Kidney (tissue), 13 donors: ENCODE measurements at regions not wholly inside any gene's neighbourhood (a gene's known extent, or its start where the extent isn't known, plus 50 kb on each side); places are given as distances from the start of the nearest gene placed in this dataset.

Source experiments
- DNase-seq, 5 donors: peaks; one replicate each; pipeline ENCODE4 v3.0.0-alpha.2; 2013 to 2020
- FAIRE-seq: peaks from 2 replicates; lab custom pipeline; 2012; peaks lifted over from hg19 to GRCh38; lab: Jason Lieb, UNC
- H3K27ac ChIP-seq, 2 donors: one replicate each; pipeline ENCODE4 v1.7.0; 2013; ENCODE audit warnings: low read depth in 2 of 2, low read length in 2 of 2, inconsistent platforms in 1 of 2
- H3K27me3 ChIP-seq: one replicate; pipeline ENCODE4 v1.7.1; 2013; ENCODE audit warnings: low read length, inconsistent platforms; ENCODE audit not compliant: control insufficient read depth, insufficient read depth
- H3K36me3 ChIP-seq, 3 donors: one replicate each; pipeline versions ENCODE4 v1.7.0 to v1.7.1; 2013; ENCODE audit warnings: low read length in 3 of 3, control low read depth in 1 of 3, inconsistent platforms in 1 of 3; ENCODE audit not compliant: insufficient read depth in 3 of 3, control insufficient read depth in 2 of 3
- H3K4me1 ChIP-seq, 3 donors: one replicate each; pipeline versions ENCODE4 v1.7.0 to v1.7.1; 2013; ENCODE audit warnings: low read length in 3 of 3, inconsistent platforms in 1 of 3, low read depth in 1 of 3; ENCODE audit not compliant: control insufficient read depth in 2 of 3, insufficient read depth in 2 of 3
- H3K4me3 ChIP-seq, 3 donors: one replicate each; pipeline versions ENCODE4 v1.7.0 to v1.8.1; 2013; ENCODE audit warnings: low read length in 3 of 3, control low read depth in 1 of 3, inconsistent platforms in 1 of 3
- H3K9ac ChIP-seq, 3 donors: one replicate each; pipeline versions ENCODE4 v1.7.0 to v1.7.1; 2013; ENCODE audit warnings: low read length in 3 of 3, control low read depth in 1 of 3, inconsistent platforms in 1 of 3
- H3K9me3 ChIP-seq, 3 donors: one replicate each; pipeline versions ENCODE4 v1.7.0 to v1.7.1; 2013; ENCODE audit warnings: low read length in 3 of 3, control low read depth in 1 of 3, inconsistent platforms in 1 of 3; ENCODE audit not compliant: control insufficient read depth in 2 of 3, insufficient read depth in 1 of 3
- intact Hi-C: fragments of 100-400 bp; cut with DNase I; formaldehyde crosslinking; loops from one replicate; pipeline ENCODE4 v1.11.1; 2022
- TF ChIP-seq, protein P1 (sequence below): IDR thresholded peaks from 3 replicates; pipeline ENCODE4 v1.5.1; 2012; ENCODE audit warnings: mild to moderate bottlenecking, moderate library complexity, borderline replicate concordance; ENCODE audit not compliant: insufficient read depth; ENCODE audit errors: extremely low read depth
- donor health status: control.
- donor health status: control.
- donor health status: control.
- donor health status: control.
- donor health status: control.
- donor health status: DM: yes; HTN: yes; CAD: no.
- donor health status: Normal renal cell carcinoma (clear cell type).

DNA sequence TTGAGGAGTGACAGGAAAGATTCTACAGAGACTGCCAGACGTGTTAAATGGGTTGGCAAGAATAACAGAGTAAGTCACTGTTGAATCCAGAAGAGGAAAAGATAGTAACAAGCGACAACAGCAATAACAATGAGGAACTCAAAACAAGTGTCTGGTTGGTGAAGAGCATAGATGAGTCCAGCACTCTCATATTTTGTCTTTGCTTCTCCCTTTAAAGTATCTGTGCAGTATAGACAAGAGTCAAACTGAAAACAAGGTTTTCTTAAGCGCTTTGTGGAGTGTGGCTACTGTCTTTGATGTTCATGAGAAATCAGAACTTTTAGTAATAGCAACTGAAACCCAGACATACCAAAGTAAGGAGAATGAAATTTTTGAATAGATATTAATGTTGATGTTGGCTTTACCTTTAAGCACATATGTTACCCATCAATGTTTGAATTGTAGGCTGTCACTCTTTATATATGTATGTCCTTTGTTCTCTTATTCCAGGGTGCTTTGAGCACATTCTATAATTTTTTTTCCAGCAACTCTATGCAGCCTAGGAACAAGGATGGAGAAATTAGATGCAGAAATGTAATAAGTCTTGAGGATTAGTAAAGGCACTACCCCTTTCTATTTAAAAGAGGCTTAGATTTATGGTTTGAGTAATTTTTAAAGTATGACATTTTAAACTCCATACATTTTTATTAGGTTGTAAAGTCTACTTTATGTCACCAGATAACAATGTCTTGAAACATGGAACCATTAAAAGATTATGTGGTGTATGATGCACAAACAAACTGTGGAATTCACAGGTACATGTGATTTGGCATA, 185.5 kb downstream of the NFKBIZ start:
- Histone ChIP-seq H3K27me3 (no peaks in the 10 kb centered on the region), H3K36me3 (no peaks in the 10 kb centered on the region), H3K27ac (no peak overlapping the region), H3K9me3 (no peaks in the 10 kb centered on the region), H3K4me1 (no peaks in the 10 kb centered on the region), H3K9ac (no peak overlapping the region), H3K4me3 (no peak overlapping the region)
- DNase-seq: no peak
- intact Hi-C loops: no loop called here
- FAIRE-seq: no peak
- TF ChIP-seq, protein P1, sequence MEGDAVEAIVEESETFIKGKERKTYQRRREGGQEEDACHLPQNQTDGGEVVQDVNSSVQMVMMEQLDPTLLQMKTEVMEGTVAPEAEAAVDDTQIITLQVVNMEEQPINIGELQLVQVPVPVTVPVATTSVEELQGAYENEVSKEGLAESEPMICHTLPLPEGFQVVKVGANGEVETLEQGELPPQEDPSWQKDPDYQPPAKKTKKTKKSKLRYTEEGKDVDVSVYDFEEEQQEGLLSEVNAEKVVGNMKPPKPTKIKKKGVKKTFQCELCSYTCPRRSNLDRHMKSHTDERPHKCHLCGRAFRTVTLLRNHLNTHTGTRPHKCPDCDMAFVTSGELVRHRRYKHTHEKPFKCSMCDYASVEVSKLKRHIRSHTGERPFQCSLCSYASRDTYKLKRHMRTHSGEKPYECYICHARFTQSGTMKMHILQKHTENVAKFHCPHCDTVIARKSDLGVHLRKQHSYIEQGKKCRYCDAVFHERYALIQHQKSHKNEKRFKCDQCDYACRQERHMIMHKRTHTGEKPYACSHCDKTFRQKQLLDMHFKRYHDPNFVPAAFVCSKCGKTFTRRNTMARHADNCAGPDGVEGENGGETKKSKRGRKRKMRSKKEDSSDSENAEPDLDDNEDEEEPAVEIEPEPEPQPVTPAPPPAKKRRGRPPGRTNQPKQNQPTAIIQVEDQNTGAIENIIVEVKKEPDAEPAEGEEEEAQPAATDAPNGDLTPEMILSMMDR: no peak

GRCh38 chr3:102036017-102036416, 186.7 kb downstream of the NFKBIZ start:
- TF ChIP-seq, protein P1: no peak
- DNase-seq: no peak
- Histone ChIP-seq H3K4me3 (no peak overlapping the region), H3K36me3 (no peaks in the 10 kb centered on the region), H3K4me1 (no peaks in the 10 kb centered on the region), H3K9ac (no peak overlapping the region), H3K9me3 (no peaks in the 10 kb centered on the region), H3K27ac (no peak overlapping the region), H3K27me3 (no peaks in the 10 kb centered on the region)
- no peak for FAIRE-seq
- intact Hi-C loops: no loop called here

DNA sequence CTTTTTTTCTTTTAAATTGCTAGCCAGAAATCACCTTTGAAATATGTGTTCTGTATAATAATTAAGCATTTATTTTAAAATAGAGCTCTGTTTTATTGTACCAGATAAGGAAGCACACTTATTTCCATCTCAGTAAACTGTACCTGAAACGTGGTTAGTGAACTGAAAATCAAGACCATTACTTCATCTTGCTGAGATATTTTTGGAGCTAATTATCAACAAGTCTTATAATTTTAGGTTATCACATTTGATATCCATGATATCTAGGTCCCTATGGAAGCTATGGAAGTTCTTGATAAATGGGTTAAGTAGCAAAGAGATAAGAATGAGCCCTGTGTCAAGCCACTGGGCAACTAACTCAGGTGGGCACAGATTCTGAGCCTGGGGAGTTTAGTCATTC, 187.2 kb downstream of the NFKBIZ start:
- no peak overlapping the region for H3K9ac ChIP-seq
- FAIRE-seq (no peak), DNase-seq (no peak)
- no peaks in the 10 kb centered on the region for H3K9me3 ChIP-seq
- no peaks in the 10 kb centered on the region for H3K4me1 ChIP-seq
- H3K27me3 ChIP-seq: no peaks in the 10 kb centered on the region
- H3K4me3 ChIP-seq: no peak overlapping the region
- H3K27ac ChIP-seq: no peak overlapping the region
- intact Hi-C loops: no loop called here
- H3K36me3 ChIP-seq: no peaks in the 10 kb centered on the region
- TF ChIP-seq, protein P1: no peak
